ENCODE measurements at regions not wholly inside any gene's neighbourhood (a gene's known extent, or its start where the extent isn't known, plus 50 kb on each side); places are given as distances from the start of the nearest gene placed in this dataset.
"Not testable (repeated sequence)": the region's sequence is repeated elsewhere in the genome, so short reads cannot be mapped to it uniquely, and the experiment has no call there.

DNA sequence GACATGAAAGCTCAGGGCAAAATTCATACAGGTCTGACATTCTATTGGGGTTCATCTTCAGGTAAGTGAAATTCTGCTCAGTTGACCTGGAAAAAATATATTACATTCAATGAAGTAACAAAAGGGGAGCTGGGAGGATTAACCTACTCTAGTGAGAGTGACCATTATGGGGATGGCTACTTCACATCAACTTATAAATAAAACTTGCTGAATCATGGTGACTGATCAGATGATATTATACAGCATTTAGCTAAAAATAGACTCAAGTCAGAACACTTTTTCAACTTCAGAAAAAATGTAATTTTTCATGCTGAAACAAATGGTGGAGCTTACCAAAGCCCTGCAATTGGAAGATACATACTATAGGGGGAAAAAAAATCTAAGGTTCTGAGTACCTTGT, 800.2 kb downstream of the FSCB start (continued):
- TF ChIP-seq HDAC2 (IDR thresholded peaks at IDR 0.05): no peak
- no peak for TF ChIP-seq EP300 (IDR thresholded peaks at IDR 0.05)
- TF ChIP-seq EHMT2 (IDR thresholded peaks at IDR 0.05; ENCODE audit: low read depth): no peak
- TF ChIP-seq NFE2L2 (conservative IDR thresholded peaks at IDR 0.05; ENCODE audit: low read length): peak; percentile 68
- no peak for TF ChIP-seq HOXA7 (CRISPR knock-in tag; IDR thresholded peaks at IDR 0.05)
- TF ChIP-seq HEYL (CRISPR knock-in tag; IDR thresholded peaks at IDR 0.05): no peak

DNA sequence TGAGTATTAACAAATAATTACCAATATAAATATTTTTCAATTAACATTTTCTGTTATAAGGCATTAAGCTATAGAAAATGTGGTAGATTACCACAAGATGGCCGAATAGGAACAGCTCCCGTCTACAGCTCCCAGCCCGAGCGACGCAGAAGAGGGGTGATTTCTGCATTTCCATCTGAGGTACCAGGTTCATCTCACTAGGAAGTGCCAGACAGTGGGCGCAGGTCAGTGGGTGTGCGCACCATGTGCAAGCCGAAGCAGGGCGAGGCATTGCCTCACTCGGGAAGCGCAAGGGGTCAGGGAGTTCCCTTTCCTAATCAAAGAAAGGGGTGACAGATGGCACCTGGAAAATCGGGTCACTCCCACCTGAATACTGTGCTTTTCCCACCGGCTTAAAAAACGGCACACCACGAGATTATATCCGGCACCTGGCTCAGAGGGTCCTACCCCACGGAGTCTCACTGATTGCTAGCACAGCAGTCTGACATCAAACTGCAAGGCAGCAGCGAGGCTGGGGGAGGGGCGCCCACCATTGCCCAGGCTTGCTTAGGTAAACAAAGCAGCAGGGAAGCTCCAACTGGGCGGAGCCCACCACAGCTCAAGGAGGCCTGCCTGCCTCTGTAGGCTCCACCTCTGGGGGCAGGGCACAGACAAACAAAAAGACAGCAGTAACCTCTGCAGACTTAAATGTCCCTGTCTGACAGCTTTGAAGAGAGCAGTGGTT, 808.4 kb downstream of the FSCB start:
- H3K9me3 ChIP-seq; ATAC-seq; H3K4me3 ChIP-seq; H3K4me1 ChIP-seq; CTCF ChIA-PET; POLR2A ChIA-PET; FAIRE-seq; H3K4me2 ChIP-seq; H3K27ac ChIP-seq; DNase-seq (ENCODE audit: low read depth in 1 of 2, low spot score in 1 of 2): not testable (repeated sequence)
- WGBS (ENCODE audit: missing lambda C conversion rate): 73% methylated on average over 19 of the region's 20 CpGs

DNA sequence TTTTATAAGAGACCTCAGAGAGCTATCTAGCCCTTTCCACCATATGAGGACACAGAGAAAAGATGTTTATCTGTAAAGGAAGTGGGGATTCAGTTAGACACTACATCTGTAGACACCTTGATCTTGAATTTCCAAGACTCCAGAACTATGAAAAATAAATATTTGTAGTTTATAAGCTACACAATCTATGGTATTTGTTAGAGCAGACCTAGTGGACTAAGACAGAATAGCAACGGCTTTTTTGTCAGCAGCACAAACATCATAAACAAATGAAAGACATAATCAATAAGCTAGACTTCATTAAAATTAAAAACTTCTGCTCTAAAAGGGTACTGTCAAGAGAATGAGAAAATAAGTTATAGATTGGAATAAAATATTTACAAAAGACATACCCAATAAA, 810.1 kb downstream of the FSCB start:
- CTCF ChIA-PET: no interaction called here
- Histone ChIP-seq H3K4me1 (no peaks in the 10 kb centered on the region), H3K27ac (no peak overlapping the region), H3K9me3 (no peaks in the 10 kb centered on the region), H3K4me2 (no peak overlapping the region), H3K4me3 (no peak overlapping the region)
- no peak for FAIRE-seq
- 60% methylated on average over 1 of the region's 1 CpG for WGBS (ENCODE audit: missing lambda C conversion rate)
- DNase-seq (ENCODE audit: low read depth in 1 of 2, low spot score in 1 of 2): no peak
- POLR2A ChIA-PET: no interaction called here
- TF ChIP-seq POLR2AphosphoS2 (conservative IDR thresholded peaks at IDR 0.05; ENCODE audit: low read length): no peak
- no peak for ATAC-seq

GRCh38 chr14:43692706-43693105, 814.4 kb downstream of the FSCB start:
- Histone ChIP-seq H3K4me2 (no peak overlapping the region), H3K4me1 (no peaks in the 10 kb centered on the region), H3K9me3 (no peaks in the 10 kb centered on the region), H3K4me3 (no peak overlapping the region), H3K27ac (no peak overlapping the region)
- ChIA-PET CTCF (no interaction called here), POLR2A (no interaction called here)
- TF ChIP-seq ESRRA (IDR thresholded peaks at IDR 0.05; ENCODE audit: borderline replicate concordance, low read length) (no peak), CBX2 (IDR thresholded peaks at IDR 0.05; ENCODE audit: borderline replicate concordance, low read depth) (no peak), HOXB13 (CRISPR knock-in tag; IDR thresholded peaks at IDR 0.05; ENCODE audit: low read depth) (no peak), ZSCAN20 (CRISPR knock-in tag; IDR thresholded peaks at IDR 0.05) (no peak), CBX8 (IDR thresholded peaks at IDR 0.05) (no peak), RAD21 (conservative IDR thresholded peaks at IDR 0.05 in 1 of 2, IDR thresholded peaks at IDR 0.05 in 1 of 2) (no peak), EP300 (IDR thresholded peaks at IDR 0.05) (no peak), TP53 (CRISPR knock-in tag; IDR thresholded peaks at IDR 0.05) (no peak), POLR2AphosphoS2 (conservative IDR thresholded peaks at IDR 0.05; ENCODE audit: low read length) (no peak)
- TF ChIP-seq, protein P1, sequence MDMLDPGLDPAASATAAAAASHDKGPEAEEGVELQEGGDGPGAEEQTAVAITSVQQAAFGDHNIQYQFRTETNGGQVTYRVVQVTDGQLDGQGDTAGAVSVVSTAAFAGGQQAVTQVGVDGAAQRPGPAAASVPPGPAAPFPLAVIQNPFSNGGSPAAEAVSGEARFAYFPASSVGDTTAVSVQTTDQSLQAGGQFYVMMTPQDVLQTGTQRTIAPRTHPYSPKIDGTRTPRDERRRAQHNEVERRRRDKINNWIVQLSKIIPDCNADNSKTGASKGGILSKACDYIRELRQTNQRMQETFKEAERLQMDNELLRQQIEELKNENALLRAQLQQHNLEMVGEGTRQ (IDR thresholded peaks at IDR 0.05): no peak
- FAIRE-seq (no peak), DNase-seq (ENCODE audit: low read depth in 1 of 2, low spot score in 1 of 2) (no peak), ATAC-seq (no peak)
- 55% methylated on average over 1 of the region's 1 CpG for WGBS (ENCODE audit: missing lambda C conversion rate)

DNA sequence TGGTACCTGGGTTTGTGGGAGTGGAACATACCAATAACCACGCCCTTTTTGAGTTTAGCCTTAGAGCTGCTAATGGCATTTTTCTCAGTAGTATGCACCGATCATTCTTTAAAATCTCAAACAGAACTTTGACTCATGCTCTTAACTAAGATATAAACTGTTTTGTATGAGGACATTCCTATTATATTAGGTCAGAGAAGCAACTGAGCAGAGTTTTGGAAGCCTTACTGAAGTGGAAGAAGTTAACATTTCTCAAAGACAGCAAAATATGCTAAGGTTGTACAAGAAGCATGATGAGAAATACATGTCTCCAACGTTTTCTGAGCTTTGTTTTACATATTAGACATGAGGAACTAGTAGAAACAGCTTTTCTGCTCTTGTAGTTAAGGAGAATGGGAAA, 819.2 kb downstream of the FSCB start:
- Histone ChIP-seq H3K9me3 (no peaks in the 10 kb centered on the region), H3K4me3 (no peak overlapping the region), H3K4me1 (no peaks in the 10 kb centered on the region), H3K4me2 (peak overlapping the region; percentile 26; the same call in 2 of the 3 replicates), H3K27ac (no peak overlapping the region)
- CTCF ChIA-PET: no interaction called here
- TF ChIP-seq, protein P2, sequence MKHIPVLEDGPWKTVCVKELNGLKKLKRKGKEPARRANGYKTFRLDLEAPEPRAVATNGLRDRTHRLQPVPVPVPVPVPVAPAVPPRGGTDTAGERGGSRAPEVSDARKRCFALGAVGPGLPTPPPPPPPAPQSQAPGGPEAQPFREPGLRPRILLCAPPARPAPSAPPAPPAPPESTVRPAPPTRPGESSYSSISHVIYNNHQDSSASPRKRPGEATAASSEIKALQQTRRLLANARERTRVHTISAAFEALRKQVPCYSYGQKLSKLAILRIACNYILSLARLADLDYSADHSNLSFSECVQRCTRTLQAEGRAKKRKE (CRISPR knock-in tag; IDR thresholded peaks at IDR 0.05; ENCODE audit: low read depth): no peak
- TF ChIP-seq EHMT2 (IDR thresholded peaks at IDR 0.05; ENCODE audit: low read depth): no peak
- TF ChIP-seq RAD21 (conservative IDR thresholded peaks at IDR 0.05 in 1 of 2, IDR thresholded peaks at IDR 0.05 in 1 of 2): no peak
- TF ChIP-seq, protein P3, sequence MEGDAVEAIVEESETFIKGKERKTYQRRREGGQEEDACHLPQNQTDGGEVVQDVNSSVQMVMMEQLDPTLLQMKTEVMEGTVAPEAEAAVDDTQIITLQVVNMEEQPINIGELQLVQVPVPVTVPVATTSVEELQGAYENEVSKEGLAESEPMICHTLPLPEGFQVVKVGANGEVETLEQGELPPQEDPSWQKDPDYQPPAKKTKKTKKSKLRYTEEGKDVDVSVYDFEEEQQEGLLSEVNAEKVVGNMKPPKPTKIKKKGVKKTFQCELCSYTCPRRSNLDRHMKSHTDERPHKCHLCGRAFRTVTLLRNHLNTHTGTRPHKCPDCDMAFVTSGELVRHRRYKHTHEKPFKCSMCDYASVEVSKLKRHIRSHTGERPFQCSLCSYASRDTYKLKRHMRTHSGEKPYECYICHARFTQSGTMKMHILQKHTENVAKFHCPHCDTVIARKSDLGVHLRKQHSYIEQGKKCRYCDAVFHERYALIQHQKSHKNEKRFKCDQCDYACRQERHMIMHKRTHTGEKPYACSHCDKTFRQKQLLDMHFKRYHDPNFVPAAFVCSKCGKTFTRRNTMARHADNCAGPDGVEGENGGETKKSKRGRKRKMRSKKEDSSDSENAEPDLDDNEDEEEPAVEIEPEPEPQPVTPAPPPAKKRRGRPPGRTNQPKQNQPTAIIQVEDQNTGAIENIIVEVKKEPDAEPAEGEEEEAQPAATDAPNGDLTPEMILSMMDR (IDR thresholded peaks at IDR 0.05): no peak
- TF ChIP-seq TP53 (CRISPR knock-in tag; IDR thresholded peaks at IDR 0.05): no peak
- TF ChIP-seq GATA3 (IDR thresholded peaks at IDR 0.05; ENCODE audit: borderline replicate concordance): no peak
- TF ChIP-seq, protein P4, sequence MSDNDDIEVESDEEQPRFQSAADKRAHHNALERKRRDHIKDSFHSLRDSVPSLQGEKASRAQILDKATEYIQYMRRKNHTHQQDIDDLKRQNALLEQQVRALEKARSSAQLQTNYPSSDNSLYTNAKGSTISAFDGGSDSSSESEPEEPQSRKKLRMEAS (IDR thresholded peaks at IDR 0.05): no peak
- TF ChIP-seq, protein P5, sequence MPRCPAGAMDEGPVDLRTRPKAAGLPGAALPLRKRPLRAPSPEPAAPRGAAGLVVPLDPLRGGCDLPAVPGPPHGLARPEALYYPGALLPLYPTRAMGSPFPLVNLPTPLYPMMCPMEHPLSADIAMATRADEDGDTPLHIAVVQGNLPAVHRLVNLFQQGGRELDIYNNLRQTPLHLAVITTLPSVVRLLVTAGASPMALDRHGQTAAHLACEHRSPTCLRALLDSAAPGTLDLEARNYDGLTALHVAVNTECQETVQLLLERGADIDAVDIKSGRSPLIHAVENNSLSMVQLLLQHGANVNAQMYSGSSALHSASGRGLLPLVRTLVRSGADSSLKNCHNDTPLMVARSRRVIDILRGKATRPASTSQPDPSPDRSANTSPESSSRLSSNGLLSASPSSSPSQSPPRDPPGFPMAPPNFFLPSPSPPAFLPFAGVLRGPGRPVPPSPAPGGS (IDR thresholded peaks at IDR 0.05): no peak
- no peak for TF ChIP-seq EHF (CRISPR knock-in tag; IDR thresholded peaks at IDR 0.05)
- TF ChIP-seq NFE2L2 (conservative IDR thresholded peaks at IDR 0.05; ENCODE audit: low read length): no peak
- TF ChIP-seq, protein P6, sequence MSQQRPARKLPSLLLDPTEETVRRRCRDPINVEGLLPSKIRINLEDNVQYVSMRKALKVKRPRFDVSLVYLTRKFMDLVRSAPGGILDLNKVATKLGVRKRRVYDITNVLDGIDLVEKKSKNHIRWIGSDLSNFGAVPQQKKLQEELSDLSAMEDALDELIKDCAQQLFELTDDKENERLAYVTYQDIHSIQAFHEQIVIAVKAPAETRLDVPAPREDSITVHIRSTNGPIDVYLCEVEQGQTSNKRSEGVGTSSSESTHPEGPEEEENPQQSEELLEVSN (IDR thresholded peaks at IDR 0.05; ENCODE audit: borderline replicate concordance, low read depth): no peak
- POLR2A ChIA-PET: no interaction called here
- DNase-seq (ENCODE audit: low read depth in 1 of 2, low spot score in 1 of 2): peak in 1 of 2 experiments; percentile 19
- 17% methylated on average over 3 of the region's 3 CpGs for WGBS (ENCODE audit: missing lambda C conversion rate)
- ATAC-seq: no peak
- no peak for FAIRE-seq
